Tibial nerve (tissue), 4 donors: ENCODE measurements at regions not wholly inside any gene's neighbourhood (a gene's known extent, or its start where the extent isn't known, plus 50 kb on each side); places are given as distances from the start of the nearest gene placed in this dataset.

Experiments
- DNase-seq, 2 donors: peaks; one replicate each; pipeline ENCODE4 v3.0.0-alpha.2; 2019; ENCODE audit warnings: low spot score in 2 of 2
- H3K27ac ChIP-seq, 4 donors: fragments of 200-600 bp; sonication (generic) in 3 of 4; one replicate each; pipeline ENCODE4 v1.5.1; 2017 to 2019; ENCODE audit warnings: mild to moderate bottlenecking in 1 of 4
- H3K27me3 ChIP-seq, 2 donors: fragments of 200-600 bp; sonication (generic) in 1 of 2; one replicate each; pipeline versions ENCODE4 v1.5.1 to v1.6.0; 2017 to 2019
- H3K36me3 ChIP-seq, 3 donors: fragments of 200-600 bp; sonication (generic); one replicate each; pipeline ENCODE4 v1.5.1; 2018 to 2019
- H3K4me1 ChIP-seq, 4 donors: fragments of 200-600 bp; sonication (generic) in 3 of 4; one replicate each; pipeline ENCODE4 v1.5.1; 2017 to 2019
- H3K4me3 ChIP-seq, 4 donors: fragments of 200-600 bp; sonication (generic) in 3 of 4; one replicate each; pipeline ENCODE4 v1.5.1; 2017 to 2019; ENCODE audit warnings: mild to moderate bottlenecking in 1 of 4, moderate library complexity in 1 of 4
- H3K9me3 ChIP-seq, 4 donors: fragments of 200-600 bp; sonication (generic) in 3 of 4; one replicate each; pipeline ENCODE4 v1.5.1; 2017 to 2019
- EP300 ChIP-seq, 2 donors: sonication (generic); formaldehyde crosslinking; IDR thresholded peaks; one replicate each; pipeline ENCODE4 v1.6.1; 2017; ENCODE audit warnings: antibody characterized with exemption in 2 of 2, mild to moderate bottlenecking in 1 of 2
- POLR2A ChIP-seq, 2 donors: fragments of 450-650 bp; IDR thresholded peaks; one replicate each; pipeline ENCODE4 v1.6.1; 2017; ENCODE audit warnings: antibody characterized with exemption in 2 of 2, mild to moderate bottlenecking in 2 of 2, moderate library complexity in 2 of 2
- WGBS, 2 donors: methylation state at CpG; one replicate each; pipeline ENCODE4 v1.1.5; 2018; 5-methylcytosine and 5-hydroxymethylcytosine counted together
- TF ChIP-seq, protein P1 (sequence below), 5 experiments: fragments of 200-600 bp in 3 of 5; fragments of 450-650 bp in 2 of 5; sonication (generic) in 3 of 5; IDR thresholded peaks; one replicate each; pipeline ENCODE4 v1.5.1; 2016 to 2019; ENCODE audit warnings: antibody characterized with exemption in 5 of 5, mild to moderate bottlenecking in 3 of 5, moderate library complexity in 2 of 5

DNA sequence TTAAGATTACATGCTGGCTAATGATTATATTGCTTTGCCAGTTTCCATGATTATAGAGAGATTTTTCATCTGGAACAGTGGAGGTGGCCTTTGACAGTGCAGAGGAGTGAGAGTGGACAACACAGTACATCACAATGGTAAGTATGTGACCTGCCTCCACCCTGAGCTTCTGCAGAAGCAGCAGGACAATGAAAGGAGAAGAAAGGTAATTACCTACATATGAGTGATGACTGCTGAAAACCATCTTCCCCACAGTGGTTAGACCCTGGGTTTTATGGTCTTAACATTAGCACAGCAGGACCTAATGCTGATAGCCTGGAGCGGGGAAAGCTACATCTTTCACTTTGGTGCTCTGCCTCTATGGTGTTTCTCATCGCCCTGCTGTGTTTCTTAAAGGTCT is 454.7 kb upstream of the DDI1 start:
- H3K4me1 ChIP-seq = no peaks in the 10 kb centered on the region
- H3K27me3 ChIP-seq = no peaks in the 10 kb centered on the region
- TF ChIP-seq, protein P1, sequence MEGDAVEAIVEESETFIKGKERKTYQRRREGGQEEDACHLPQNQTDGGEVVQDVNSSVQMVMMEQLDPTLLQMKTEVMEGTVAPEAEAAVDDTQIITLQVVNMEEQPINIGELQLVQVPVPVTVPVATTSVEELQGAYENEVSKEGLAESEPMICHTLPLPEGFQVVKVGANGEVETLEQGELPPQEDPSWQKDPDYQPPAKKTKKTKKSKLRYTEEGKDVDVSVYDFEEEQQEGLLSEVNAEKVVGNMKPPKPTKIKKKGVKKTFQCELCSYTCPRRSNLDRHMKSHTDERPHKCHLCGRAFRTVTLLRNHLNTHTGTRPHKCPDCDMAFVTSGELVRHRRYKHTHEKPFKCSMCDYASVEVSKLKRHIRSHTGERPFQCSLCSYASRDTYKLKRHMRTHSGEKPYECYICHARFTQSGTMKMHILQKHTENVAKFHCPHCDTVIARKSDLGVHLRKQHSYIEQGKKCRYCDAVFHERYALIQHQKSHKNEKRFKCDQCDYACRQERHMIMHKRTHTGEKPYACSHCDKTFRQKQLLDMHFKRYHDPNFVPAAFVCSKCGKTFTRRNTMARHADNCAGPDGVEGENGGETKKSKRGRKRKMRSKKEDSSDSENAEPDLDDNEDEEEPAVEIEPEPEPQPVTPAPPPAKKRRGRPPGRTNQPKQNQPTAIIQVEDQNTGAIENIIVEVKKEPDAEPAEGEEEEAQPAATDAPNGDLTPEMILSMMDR (IDR thresholded peaks at IDR 0.05) = no peak
- no peak for TF ChIP-seq EP300 (IDR thresholded peaks at IDR 0.05)
- no peak for TF ChIP-seq POLR2A (IDR thresholded peaks at IDR 0.05)
- no peak overlapping the region for H3K4me3 ChIP-seq
- H3K9me3 ChIP-seq = no peaks in the 10 kb centered on the region
- WGBS, 2 donors = 35 to 49% methylated on average over 2 of the region's 2 CpGs
- no peaks in the 10 kb centered on the region for H3K36me3 ChIP-seq
- no peak overlapping the region for H3K27ac ChIP-seq
- no peak for DNase-seq

DNA sequence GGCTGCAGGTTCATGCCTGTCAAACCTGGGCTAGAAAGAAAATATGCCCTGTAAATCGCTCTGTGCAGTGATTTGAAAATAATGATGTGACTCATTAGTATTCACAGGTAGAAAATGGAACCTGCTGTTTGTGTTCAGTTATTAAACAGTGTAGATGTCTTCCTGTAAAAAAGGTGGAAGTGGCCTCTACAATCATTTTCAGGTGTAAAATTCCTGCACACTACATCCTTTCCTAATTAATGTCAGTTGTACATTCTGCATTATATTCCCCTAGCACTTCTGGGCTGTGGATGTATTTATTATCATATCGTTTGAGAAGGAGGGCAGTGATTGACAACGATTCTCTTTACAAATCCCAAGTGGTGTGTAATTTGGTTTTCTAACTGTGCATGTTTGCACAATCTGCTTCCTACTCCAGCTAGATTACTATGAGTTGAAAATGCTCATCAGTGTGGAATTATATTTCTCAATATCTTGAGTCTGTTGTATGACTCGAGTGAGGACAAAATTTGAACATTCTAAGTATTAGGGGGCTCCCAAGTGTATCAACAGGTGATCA is 454.0 kb upstream of the DDI1 start:
- Histone ChIP-seq H3K27me3 (no peaks in the 10 kb centered on the region), H3K36me3 (no peaks in the 10 kb centered on the region), H3K27ac (no peak overlapping the region), H3K9me3 (no peaks in the 10 kb centered on the region), H3K4me1 (no peaks in the 10 kb centered on the region), H3K4me3 (no peak overlapping the region)
- no peak for TF ChIP-seq POLR2A (IDR thresholded peaks at IDR 0.05)
- TF ChIP-seq, protein P1 (IDR thresholded peaks at IDR 0.05) = no peak
- TF ChIP-seq EP300 (IDR thresholded peaks at IDR 0.05) = no peak
- 48 to 59% methylated on average over 4 of the region's 4 CpGs for WGBS, 2 donors
- DNase-seq = no peak

DNA sequence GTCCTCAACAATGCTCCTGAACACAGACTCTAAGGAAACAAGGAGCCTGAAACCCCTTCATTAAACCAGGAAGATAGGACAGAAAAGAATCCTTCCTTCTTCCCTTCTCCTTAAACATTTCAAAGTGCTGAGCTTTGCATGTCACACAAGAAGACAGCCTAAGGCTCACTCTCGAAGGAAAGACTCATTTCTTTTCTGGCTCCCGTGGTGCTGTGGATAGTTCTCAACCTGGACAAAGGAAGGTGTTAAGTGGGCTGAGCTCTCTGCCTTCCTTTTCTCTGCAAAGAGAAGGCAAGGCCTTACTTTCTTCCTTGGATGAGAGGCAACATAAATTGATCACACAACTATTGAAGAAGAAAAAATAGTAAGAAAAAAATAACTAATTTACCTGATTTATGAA is 452.4 kb upstream of the DDI1 start:
- H3K4me1 ChIP-seq = no peaks in the 10 kb centered on the region
- no peak for DNase-seq
- H3K27ac ChIP-seq = no peak overlapping the region
- no peak for TF ChIP-seq POLR2A (IDR thresholded peaks at IDR 0.05)
- no peak for TF ChIP-seq EP300 (IDR thresholded peaks at IDR 0.05)
- TF ChIP-seq, protein P1 (IDR thresholded peaks at IDR 0.05) = no peak
- H3K27me3 ChIP-seq = no peaks in the 10 kb centered on the region
- no peak overlapping the region for H3K4me3 ChIP-seq
- WGBS, 2 donors = 42 to 46% methylated on average over 2 of the region's 2 CpGs
- H3K36me3 ChIP-seq = no peaks in the 10 kb centered on the region
- no peaks in the 10 kb centered on the region for H3K9me3 ChIP-seq

DNA sequence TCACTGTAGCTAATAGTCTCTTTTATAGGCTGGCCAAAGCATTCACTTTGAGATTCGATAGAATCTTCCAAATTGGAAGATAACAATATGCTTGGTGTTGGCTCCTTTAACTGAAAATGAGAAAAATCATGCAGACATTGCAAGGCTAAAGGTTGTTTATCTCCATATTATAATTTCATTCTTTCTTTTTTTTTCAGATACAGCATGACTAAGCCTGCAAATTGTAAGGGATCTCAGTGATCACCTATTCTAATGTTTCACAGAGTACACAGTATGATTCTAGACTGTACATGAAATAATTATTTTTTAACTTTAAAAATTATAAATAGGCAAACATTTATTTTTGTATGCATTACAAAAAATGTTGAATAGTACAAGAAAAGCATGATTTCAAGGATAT is 451.7 kb upstream of the DDI1 start:
- WGBS, 2 donors = 70 to 76% methylated on average over 1 of the region's 1 CpG
- Histone ChIP-seq H3K4me3 (no peak overlapping the region), H3K27me3 (no peaks in the 10 kb centered on the region), H3K36me3 (no peaks in the 10 kb centered on the region), H3K9me3 (peaks cover 0 to 3% (median 0%) of the 10 kb centered on the region in 4 donors), H3K27ac (no peak overlapping the region), H3K4me1 (no peaks in the 10 kb centered on the region)
- TF ChIP-seq EP300 (IDR thresholded peaks at IDR 0.05) (no peak), POLR2A (IDR thresholded peaks at IDR 0.05) (no peak)
- TF ChIP-seq, protein P1 (IDR thresholded peaks at IDR 0.05) = no peak
- DNase-seq = no peak

DNA sequence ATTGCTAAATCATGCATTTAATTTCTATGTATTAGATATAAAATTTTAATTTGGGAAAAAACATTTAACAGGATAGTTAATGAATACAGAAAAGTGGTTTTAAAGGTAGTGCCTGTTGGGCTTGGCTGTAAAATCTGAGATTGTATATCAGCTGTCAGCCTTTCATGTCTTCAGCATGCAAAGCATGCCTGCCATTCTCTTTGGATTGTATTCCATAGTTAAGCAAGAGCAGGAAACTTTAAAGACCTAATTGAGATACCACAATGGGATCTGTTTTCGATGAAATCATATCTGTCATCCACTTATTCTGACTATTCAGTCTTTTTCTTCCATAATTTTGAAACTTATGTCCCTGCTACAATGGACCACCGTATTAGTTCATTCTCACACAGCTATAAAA is 451.0 kb upstream of the DDI1 start:
- no peaks in the 10 kb centered on the region for H3K27me3 ChIP-seq
- no peaks in the 10 kb centered on the region for H3K4me1 ChIP-seq
- DNase-seq = no peak
- H3K9me3 ChIP-seq = peaks cover 0 to 5% (median 0%) of the 10 kb centered on the region in 4 donors
- no peaks in the 10 kb centered on the region for H3K36me3 ChIP-seq
- no peak overlapping the region for H3K4me3 ChIP-seq
- 45 to 80% methylated on average over 2 of the region's 2 CpGs for WGBS, 2 donors
- no peak overlapping the region for H3K27ac ChIP-seq
- TF ChIP-seq POLR2A (IDR thresholded peaks at IDR 0.05) = no peak
- TF ChIP-seq, protein P1 (IDR thresholded peaks at IDR 0.05) = no peak
- no peak for TF ChIP-seq EP300 (IDR thresholded peaks at IDR 0.05)
